Progenitor cell of endocrine pancreas (in vitro differentiated cells): ENCODE measurements at regions not wholly inside any gene's neighbourhood (a gene's known extent, or its start where the extent isn't known, plus 50 kb on each side); places are given as distances from the start of the nearest gene placed in this dataset.

Experiments
- DNase-seq: peaks from one replicate; pipeline ENCODE4 v3.0.0; 2021; ENCODE audit warnings: low spot score; ENCODE audit not compliant: unreplicated experiment
- H3K27ac Mint-ChIP-seq: 2 replicates; pipeline ENCODE4 v1.8.0; 2021; ENCODE audit warnings: mild to moderate bottlenecking, moderate library complexity, mixed read lengths
- H3K27me3 Mint-ChIP-seq: 2 replicates; pipeline ENCODE4 v1.8.0; 2021; ENCODE audit warnings: mixed read lengths
- H3K36me3 Mint-ChIP-seq: 2 replicates; pipeline ENCODE4 v1.8.0; 2022; ENCODE audit warnings: mixed read lengths; ENCODE audit not compliant: insufficient read depth
- H3K4me1 Mint-ChIP-seq: 2 replicates; pipeline ENCODE4 v1.8.0; 2021; ENCODE audit warnings: low read depth, mixed read lengths
- H3K4me3 Mint-ChIP-seq: 2 replicates; pipeline ENCODE4 v1.8.0; 2021; ENCODE audit warnings: low read depth, mild to moderate bottlenecking, moderate library complexity, mixed read lengths
- H3K9me3 Mint-ChIP-seq: 2 replicates; pipeline ENCODE4 v1.8.0; 2021; ENCODE audit warnings: low read depth, mixed read lengths
- TF ChIP-seq, protein P1 (sequence below): fragments of 200-600 bp; sonication (generic); IDR thresholded peaks from one replicate; pipeline ENCODE4 v1.5.0; 2021; ENCODE audit warnings: antibody characterized with exemption, mild to moderate bottlenecking; ENCODE audit not compliant: unreplicated experiment

DNA sequence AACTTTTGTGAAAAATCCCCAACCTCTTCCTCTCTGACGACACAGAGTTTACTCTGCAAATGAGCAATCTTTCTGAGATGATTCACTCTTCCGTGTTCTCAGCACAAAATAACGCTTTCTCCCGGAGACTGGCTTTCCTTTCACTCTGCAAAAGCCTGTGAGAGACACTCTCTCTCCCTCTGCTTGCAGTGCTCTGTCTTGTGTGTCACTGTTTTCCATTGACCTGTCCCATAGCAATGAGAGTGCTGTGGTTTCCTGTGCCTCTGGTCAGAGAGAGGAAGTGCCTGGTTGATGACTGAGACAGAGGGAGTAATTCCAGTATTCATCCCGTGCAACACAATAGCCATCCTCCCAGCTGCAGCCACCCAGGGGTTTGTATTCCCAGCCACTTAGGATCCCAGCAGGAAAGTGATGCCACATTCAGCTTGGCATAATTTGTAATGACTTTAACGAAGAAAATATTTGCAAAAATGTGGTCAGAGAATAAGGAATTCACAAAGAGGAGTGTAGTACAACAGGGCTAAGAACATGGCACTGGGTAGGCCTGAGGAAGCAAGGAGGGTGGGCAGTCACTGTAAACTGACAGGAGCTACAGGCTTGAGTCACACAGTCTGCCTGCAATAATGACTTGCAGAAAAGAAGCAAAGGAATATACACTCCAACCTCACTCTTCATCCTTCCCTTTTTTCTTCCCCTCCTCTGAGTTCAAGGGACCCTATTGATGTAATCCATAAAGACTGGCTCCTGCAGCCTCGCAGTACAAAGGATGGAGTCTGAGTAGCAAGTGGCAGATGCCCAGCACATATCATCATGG, 463.5 kb upstream of the RGMB start:
- TF ChIP-seq, protein P1, sequence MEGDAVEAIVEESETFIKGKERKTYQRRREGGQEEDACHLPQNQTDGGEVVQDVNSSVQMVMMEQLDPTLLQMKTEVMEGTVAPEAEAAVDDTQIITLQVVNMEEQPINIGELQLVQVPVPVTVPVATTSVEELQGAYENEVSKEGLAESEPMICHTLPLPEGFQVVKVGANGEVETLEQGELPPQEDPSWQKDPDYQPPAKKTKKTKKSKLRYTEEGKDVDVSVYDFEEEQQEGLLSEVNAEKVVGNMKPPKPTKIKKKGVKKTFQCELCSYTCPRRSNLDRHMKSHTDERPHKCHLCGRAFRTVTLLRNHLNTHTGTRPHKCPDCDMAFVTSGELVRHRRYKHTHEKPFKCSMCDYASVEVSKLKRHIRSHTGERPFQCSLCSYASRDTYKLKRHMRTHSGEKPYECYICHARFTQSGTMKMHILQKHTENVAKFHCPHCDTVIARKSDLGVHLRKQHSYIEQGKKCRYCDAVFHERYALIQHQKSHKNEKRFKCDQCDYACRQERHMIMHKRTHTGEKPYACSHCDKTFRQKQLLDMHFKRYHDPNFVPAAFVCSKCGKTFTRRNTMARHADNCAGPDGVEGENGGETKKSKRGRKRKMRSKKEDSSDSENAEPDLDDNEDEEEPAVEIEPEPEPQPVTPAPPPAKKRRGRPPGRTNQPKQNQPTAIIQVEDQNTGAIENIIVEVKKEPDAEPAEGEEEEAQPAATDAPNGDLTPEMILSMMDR, result no peak
- Mint-ChIP-seq H3K27me3 (no peaks in the 10 kb centered on the region), H3K27ac (no peak overlapping the region), H3K36me3 (no peaks in the 10 kb centered on the region), H3K4me1 (peaks cover 1% of the 10 kb centered on the region), H3K4me3 (no peak overlapping the region), H3K9me3 (no peaks in the 10 kb centered on the region)
- DNase-seq, result no peak

DNA sequence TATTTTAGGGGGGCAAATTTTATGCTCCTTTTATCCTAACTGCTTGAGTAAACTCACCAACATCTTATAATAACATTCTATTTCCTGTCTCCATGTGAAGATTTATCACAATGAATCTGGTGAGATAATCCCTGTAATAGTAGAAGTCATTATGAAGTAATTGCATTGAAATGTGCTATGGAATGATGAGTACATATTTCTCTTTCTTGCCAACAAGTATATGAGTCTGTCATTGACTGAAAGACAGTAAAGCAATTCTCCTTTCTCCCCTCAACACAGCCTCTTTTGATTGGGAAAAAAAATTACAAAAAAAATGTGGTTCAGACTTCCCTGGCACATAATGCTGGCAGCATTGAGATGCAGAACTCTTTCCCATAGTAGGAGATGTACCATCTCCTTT, 459.2 kb upstream of the RGMB start:
- Mint-ChIP-seq H3K36me3 (no peaks in the 10 kb centered on the region), H3K9me3 (no peaks in the 10 kb centered on the region), H3K4me1 (peaks cover 1% of the 10 kb centered on the region), H3K27ac (no peak overlapping the region), H3K27me3 (no peaks in the 10 kb centered on the region), H3K4me3 (no peak overlapping the region)
- DNase-seq, result no peak
- TF ChIP-seq, protein P1, result no peak

DNA sequence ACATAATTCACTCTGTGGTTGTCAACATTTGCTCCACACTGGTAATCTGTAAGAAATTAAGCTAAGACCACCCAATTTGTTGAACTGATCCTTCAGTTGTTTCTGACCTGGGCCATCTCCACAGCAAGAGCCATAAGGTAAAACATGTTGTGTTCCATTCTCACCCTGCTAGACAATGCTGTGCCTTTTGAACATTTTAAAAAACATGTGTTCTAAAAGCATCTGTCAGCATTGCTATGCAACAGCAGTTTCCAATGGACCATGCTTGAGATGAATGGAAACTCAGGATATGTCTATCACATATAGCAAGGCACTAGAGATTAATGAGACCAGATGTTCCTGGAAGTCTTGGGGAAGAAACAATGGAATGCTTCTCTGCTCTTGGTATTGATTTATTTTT, 455.1 kb upstream of the RGMB start:
- Mint-ChIP-seq H3K27me3 (no peaks in the 10 kb centered on the region), H3K9me3 (no peaks in the 10 kb centered on the region), H3K4me3 (no peak overlapping the region), H3K36me3 (no peaks in the 10 kb centered on the region), H3K4me1 (no peaks in the 10 kb centered on the region), H3K27ac (no peak overlapping the region)
- TF ChIP-seq, protein P1, result no peak
- no peak for DNase-seq

- H3K4me1 Mint-ChIP-seq, result no peaks in the 10 kb centered on the region
- no peaks in the 10 kb centered on the region for H3K36me3 Mint-ChIP-seq
- H3K27ac Mint-ChIP-seq, result no peak overlapping the region
- H3K9me3 Mint-ChIP-seq, result no peaks in the 10 kb centered on the region
- H3K27me3 Mint-ChIP-seq, result no peaks in the 10 kb centered on the region
- H3K4me3 Mint-ChIP-seq, result no peak overlapping the region
- no peak for DNase-seq
- TF ChIP-seq, protein P1, result no peak
These were observed 454.0 kb upstream of the RGMB start for GRCh38 chr5:98319299-98320011.

DNA sequence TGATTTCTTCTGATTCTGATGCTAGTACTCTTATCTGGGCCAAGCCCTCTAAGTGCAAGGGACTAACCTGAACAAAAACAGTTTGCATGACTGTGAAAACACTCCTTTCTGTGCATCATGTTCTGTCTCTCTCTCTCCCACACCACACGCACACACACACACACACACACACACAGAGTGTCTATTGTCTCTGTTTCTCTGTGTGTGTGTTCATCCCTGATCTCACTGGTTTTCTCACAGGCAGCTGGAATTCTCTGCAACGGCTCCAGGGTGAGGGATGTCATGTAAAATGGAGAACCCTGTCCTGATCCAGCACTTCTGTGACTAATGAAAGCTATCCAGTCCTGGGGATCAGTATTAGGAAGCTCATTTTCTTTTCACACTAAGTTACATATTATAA, 453.1 kb upstream of the RGMB start:
- TF ChIP-seq, protein P1, result no peak
- Mint-ChIP-seq H3K27ac (no peak overlapping the region), H3K4me3 (no peak overlapping the region), H3K36me3 (no peaks in the 10 kb centered on the region), H3K4me1 (no peaks in the 10 kb centered on the region), H3K27me3 (no peaks in the 10 kb centered on the region), H3K9me3 (no peaks in the 10 kb centered on the region)
- DNase-seq, result no peak
